ENCODE measurements at regions not wholly inside any gene's neighbourhood (a gene's known extent, or its start where the extent isn't known, plus 50 kb on each side); places are given as distances from the start of the nearest gene placed in this dataset.

- Histone ChIP-seq H2AFZ (ENCODE audit: low read depth, low read length, poor library complexity, severe bottlenecking) (no peak overlapping the region), H4K20me1 (ENCODE audit: insufficient read depth) (no peaks in the 10 kb centered on the region), H3K4me3 (replicated peaks in 1 of 2; ENCODE audit: low read depth in 1 of 2, low read length in 2 of 2) (no peak overlapping the region), H3K9me2 (ENCODE audit: insufficient read depth) (no peaks in the 10 kb centered on the region), H3K36me3 (ENCODE audit: control insufficient read depth in 1 of 2, insufficient read depth in 2 of 2, low read length in 2 of 2) (no peaks in the 10 kb centered on the region), H3K9me3 (ENCODE audit: control insufficient read depth in 1 of 2, insufficient read depth in 1 of 2, low read depth in 1 of 2, low read length in 2 of 2) (no peaks in the 10 kb centered on the region), H3K4me1 (ENCODE audit: control insufficient read depth in 1 of 2, insufficient read depth in 2 of 2, low read length in 2 of 2) (no peaks in the 10 kb centered on the region), H3K79me2 (ENCODE audit: insufficient read depth, low read length) (no peaks in the 10 kb centered on the region), H3K9ac (ENCODE audit: low read length) (no peak overlapping the region), H3K27ac (ENCODE audit: low read depth, low read length) (no peak overlapping the region), H3K4me2 (ENCODE audit: low read length) (no peak overlapping the region), H3K27me3 (ENCODE audit: insufficient read depth, low read length) (no peaks in the 10 kb centered on the region)
- ChIA-PET POLR2A (no interaction called here), RAD21 (ENCODE audit: low non-redundant PET in 1 of 2, low total read pairs in 2 of 2, uncharacterized antibody in 2 of 2, unreplicated experiment in 2 of 2) (no interaction called here), CTCF (no interaction called here)
- DNase-seq (ENCODE audit: low read depth, low spot score) (no peak), ATAC-seq (no peak)
- TF ChIP-seq POLR2AphosphoS5 (IDR thresholded peaks at IDR 0.05; ENCODE audit: low read depth, low read length) (no peak), FOSL1 (IDR thresholded peaks at IDR 0.05; ENCODE audit: low read depth) (no peak), POLR2A (IDR thresholded peaks at IDR 0.05; ENCODE audit: borderline replicate concordance, extremely low read depth, insufficient read depth, insufficient read length) (no peak), SIN3A (IDR thresholded peaks at IDR 0.05; ENCODE audit: low read depth) (no peak), EGR1 (IDR thresholded peaks at IDR 0.05; ENCODE audit: low read depth) (no peak), ATF3 (IDR thresholded peaks at IDR 0.05) (no peak), EZH2 (IDR thresholded peaks at IDR 0.05) (no peak), CEBPB (IDR thresholded peaks at IDR 0.05; ENCODE audit: low read depth) (no peak), ZFX (IDR thresholded peaks at IDR 0.05) (no peak)
- BruUV-seq (replicated peaks): no TSS peak
- intact Hi-C loops (cut with micrococcal nuclease): no loop called here
These were observed 54.0 kb upstream of the PDE3A start for GRCh38 chr12:20314328-20314727.

GRCh38 chr12:20317554-20317953 is 50.8 kb upstream of the PDE3A start:
- BruUV-seq (replicated peaks): no TSS peak
- no peak for ATAC-seq
- no peak overlapping the region for H2AFZ ChIP-seq (ENCODE audit: low read depth, low read length, poor library complexity, severe bottlenecking)
- H3K9me3 ChIP-seq (ENCODE audit: control insufficient read depth in 1 of 2, insufficient read depth in 1 of 2, low read depth in 1 of 2, low read length in 2 of 2): no peaks in the 10 kb centered on the region
- no peaks in the 10 kb centered on the region for H3K27me3 ChIP-seq (ENCODE audit: insufficient read depth, low read length)
- intact Hi-C loops (cut with micrococcal nuclease): no loop called here
- no peaks in the 10 kb centered on the region for H3K9me2 ChIP-seq (ENCODE audit: insufficient read depth)
- ChIA-PET POLR2A (no interaction called here), RAD21 (ENCODE audit: low non-redundant PET in 1 of 2, low total read pairs in 2 of 2, uncharacterized antibody in 2 of 2, unreplicated experiment in 2 of 2) (no interaction called here), CTCF (no interaction called here)
- no peak overlapping the region for H3K4me2 ChIP-seq (ENCODE audit: low read length)
- no peak overlapping the region for H3K9ac ChIP-seq (ENCODE audit: low read length)
- no peak for DNase-seq (ENCODE audit: low read depth, low spot score)
- H4K20me1 ChIP-seq (ENCODE audit: insufficient read depth): no peaks in the 10 kb centered on the region
- no peak overlapping the region for H3K27ac ChIP-seq (ENCODE audit: low read depth, low read length)
- H3K4me3 ChIP-seq (replicated peaks in 1 of 2; ENCODE audit: low read depth in 1 of 2, low read length in 2 of 2): no peak overlapping the region
- H3K36me3 ChIP-seq (ENCODE audit: control insufficient read depth in 1 of 2, insufficient read depth in 2 of 2, low read length in 2 of 2): no peaks in the 10 kb centered on the region
- TF ChIP-seq MAX (IDR thresholded peaks at IDR 0.05) (no peak), ZBTB33 (IDR thresholded peaks at IDR 0.05; ENCODE audit: extremely low read depth, insufficient replicate concordance, low read length) (no peak), POLR2A (IDR thresholded peaks at IDR 0.05; ENCODE audit: borderline replicate concordance, extremely low read depth, insufficient read depth, insufficient read length) (no peak), CBX3 (IDR thresholded peaks at IDR 0.05; ENCODE audit: low read depth) (no peak)
- no peaks in the 10 kb centered on the region for H3K79me2 ChIP-seq (ENCODE audit: insufficient read depth, low read length)
- H3K4me1 ChIP-seq (ENCODE audit: control insufficient read depth in 1 of 2, insufficient read depth in 2 of 2, low read length in 2 of 2): no peaks in the 10 kb centered on the region
